HG02798 (cell line): ENCODE measurements at regions not wholly inside any gene's neighbourhood (a gene's known extent, or its start where the extent isn't known, plus 50 kb on each side); places are given as distances from the start of the nearest gene placed in this dataset.

Source experiments
- ATAC-seq: cut with Tn5 transposase; IDR thresholded peaks from one replicate; pipeline ENCODE4 v1.9.1; 2021; ENCODE audit warnings: mild to moderate bottlenecking; ENCODE audit not compliant: unreplicated experiment, poor library complexity

- no peak for ATAC-seq
Measured at GRCh38 chr13:21757763-21758162, 86.9 kb downstream of the FGF9 start.

DNA sequence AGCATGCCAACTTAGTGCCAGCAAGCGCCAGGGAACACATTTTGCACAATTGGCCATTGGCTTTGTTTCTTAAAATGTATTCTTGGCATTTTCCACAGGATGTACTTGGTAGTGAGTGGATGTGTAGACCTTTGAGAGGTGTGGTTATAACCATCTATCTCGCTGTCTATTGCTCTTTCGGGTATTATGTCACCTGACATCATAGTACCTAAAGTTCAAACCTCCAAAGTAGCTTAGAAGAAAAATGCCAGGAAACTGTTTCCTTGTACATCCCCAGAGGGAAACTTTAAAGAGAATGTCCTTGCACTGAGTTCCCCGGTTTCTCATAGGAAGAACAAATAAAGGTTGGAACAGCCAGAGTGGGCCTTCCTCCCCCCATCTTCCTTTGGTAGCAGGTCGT lies 87.6 kb downstream of the FGF9 start:
- no peak for ATAC-seq

DNA sequence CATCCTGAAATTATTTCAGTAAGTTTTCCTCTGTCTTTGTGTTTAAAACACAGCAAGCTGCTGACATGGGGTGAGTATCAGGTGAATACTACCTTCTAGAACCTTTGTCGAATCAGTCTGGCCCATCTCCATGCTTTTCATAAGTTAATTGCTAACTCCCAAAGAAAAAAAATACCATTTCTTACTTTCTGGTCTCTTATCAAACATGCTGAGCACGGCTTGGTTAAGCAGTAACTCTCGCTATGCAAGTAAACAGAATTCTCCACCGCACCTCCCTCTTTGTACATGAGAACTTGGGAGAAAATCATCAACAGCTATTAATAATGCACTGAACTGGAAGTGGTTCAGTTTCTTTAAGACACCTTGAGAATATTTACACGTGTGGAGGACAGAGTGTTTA lies 88.6 kb downstream of the FGF9 start:
- ATAC-seq: no peak

DNA sequence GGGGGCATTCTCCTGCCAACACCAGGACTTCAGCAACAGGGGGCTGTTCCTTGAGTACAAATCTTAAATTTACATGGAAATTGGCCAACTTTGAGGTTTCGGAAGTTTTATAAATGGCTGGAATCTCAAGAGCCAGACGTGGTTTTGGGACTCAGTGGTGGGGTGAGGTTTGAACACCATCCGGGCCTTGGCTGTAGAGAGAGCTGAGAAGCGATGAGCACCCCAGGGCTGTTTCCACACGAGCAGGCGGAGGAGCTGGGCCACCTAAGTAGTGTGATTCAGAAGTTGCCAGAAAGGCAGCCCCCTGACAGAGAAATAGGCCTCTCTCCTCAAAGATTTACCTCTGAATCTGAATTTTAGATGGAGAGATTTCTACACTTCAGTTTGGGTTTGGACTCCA lies 89.0 kb downstream of the FGF9 start:
- ATAC-seq: no peak

GRCh38 chr13:21761770-21762169 lies 90.9 kb downstream of the FGF9 start:
- no peak for ATAC-seq

DNA sequence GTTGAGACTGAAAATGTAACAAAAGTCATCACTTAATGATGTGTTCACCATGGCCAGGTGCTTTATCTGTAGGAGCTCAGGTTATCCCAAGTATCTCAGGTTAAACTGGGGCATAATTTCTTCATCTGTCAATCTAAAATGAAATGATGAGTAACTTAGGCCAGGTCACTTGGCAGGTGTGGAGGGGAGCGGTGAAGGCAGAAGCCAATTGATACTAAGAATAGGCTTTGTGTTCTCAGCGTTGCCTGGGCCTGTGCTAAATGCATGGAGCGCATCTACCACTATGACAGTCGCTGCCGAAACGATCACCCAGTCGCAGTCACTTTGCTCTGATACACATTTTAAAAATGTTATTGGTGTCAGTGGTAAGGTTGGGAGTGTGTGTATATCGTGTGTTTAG lies 91.6 kb downstream of the FGF9 start:
- ATAC-seq: no peak

DNA sequence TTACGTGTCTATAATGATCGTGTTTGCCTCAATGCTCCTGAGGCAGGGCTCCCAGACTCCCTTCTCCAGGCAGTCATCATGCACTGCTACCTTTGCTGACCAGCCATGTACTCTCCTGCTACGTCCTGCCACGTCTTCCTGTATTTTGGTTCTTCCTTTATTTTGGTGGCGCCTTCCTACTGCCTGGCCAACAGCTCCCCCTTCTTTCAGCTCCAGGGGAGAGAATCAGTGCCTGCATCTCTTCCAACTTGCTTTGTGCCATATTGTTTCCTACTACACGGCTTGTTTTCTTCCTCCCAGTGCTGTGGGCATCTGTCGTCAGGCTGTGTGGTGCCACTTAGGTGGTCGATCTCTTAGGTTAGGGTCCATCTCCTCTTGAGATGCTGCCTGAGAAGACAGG lies 96.2 kb downstream of the FGF9 start:
- no peak for ATAC-seq

GRCh38 chr13:21771075-21771474 lies 100.2 kb downstream of the FGF9 start:
- ATAC-seq: no peak

DNA sequence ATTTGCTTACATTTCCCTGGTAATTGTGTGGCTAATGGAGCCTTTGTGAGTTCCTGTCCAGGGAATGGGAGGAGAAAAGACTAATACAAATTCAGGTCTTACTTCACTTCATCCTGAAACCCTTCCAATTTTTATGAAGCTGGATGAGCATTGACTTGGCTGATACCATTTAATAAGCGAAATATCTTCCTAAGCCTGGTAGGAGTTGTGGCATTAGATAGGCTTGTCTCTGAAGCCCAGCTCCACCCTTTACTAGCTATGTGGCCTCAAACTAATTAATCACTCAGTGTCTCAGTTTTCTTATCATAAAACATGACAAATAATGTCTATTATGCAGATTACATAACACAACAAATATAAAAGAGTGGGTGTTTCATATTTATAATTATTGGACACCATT lies 106.3 kb downstream of the FGF9 start:
- ATAC-seq: no peak

GRCh38 chr13:21777813-21778212 lies 106.9 kb downstream of the FGF9 start:
- ATAC-seq: no peak

- no peak for ATAC-seq
Measured at GRCh38 chr13:21782736-21783135, 111.9 kb downstream of the FGF9 start.

- no peak for ATAC-seq
Measured at GRCh38 chr13:21785990-21786389, 115.1 kb downstream of the FGF9 start.

DNA sequence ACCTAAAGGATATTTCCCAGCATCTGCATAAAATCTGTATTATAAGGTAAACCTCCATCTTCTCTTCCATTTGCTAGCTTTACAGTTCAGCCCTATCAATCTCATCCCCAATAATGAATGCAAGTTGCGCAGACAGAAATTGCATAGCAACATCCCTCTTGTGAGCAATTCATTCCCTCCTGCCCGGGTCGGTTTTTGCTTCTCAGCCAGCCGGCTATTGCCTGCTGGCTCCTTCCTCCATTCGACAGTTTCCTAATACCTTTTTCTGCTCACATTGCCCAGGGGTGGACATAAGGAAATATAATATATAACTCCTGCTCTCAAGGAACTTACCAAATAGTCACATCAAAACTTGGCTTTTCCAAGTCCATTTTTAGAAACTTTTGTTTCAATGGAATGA lies 125.2 kb downstream of the FGF9 start:
- ATAC-seq: no peak

DNA sequence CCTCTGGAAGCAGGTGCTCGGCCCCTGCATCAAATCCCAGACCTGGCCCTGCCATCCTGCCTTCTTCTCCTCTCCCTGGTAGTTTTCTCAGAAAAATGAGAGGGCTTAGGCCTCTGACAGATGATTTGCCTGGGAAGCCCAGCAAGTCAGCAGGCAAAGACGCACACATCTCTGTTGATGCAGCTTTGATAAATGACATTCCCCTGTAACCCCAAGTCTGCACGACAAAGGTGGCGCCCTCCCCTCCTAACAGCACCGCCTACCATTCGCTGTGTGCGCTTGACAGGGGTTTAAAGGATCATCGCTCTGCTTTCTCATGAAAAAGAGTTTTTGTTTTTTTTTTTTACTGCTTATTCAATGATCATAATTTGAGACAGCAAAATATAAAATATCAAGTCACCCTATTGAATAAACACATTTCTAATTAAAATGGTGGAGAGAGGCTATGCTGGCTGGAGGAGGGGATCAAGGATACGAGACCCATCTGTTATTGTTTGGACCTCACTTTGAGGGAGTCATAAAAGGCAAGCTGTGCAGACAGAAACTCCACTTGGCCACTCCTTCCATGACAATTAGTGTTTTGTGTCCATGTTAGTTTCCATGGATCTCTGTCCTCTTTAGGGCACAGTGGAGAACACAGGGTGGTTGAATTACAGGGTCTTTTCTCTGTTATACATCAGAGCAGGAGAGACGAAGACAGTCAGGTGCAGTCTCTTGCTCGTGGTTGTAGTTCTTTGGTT lies 126.1 kb downstream of the FGF9 start:
- ATAC-seq: no peak

DNA sequence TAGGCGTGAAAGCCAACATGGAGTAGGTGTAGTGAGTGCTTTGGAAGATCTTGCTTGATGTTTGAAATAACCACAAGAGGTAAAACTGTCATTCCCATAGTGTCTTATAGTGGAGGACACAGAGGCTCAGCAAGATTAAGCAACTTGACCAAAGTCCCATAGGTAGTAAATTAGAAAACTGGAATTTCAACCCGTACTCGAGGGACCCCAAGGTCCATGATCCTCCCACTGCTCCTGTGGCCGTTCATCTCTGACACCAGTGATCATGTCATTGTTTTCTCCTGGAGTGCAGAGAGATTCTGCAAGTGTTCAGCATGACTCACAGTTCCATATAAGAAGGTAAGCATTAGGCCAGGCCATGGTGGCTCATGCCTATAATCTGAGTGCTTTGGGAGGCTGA lies 126.9 kb downstream of the FGF9 start:
- no peak for ATAC-seq

GRCh38 chr13:21798181-21798580 lies 127.3 kb downstream of the FGF9 start:
- ATAC-seq: no peak

DNA sequence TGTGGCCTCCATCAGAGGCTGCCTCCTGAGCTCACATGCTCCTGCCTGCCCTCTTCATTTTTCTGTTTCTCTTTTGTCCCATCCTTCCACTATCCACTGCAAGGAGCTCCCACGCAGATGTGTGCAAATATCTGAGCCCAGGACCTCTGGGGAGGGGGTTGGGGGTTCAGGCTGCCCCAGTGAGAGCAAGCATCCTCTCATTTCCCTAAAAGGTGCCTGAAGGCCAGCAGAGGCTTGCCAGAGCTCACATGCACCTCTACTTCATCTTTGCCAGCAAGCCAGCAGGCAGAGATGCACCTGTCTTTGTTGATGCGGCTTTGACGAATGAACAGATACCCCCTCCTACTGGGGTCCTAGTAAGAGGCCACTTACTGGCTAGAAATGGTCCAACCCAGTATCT lies 128.8 kb downstream of the FGF9 start:
- ATAC-seq: no peak

DNA sequence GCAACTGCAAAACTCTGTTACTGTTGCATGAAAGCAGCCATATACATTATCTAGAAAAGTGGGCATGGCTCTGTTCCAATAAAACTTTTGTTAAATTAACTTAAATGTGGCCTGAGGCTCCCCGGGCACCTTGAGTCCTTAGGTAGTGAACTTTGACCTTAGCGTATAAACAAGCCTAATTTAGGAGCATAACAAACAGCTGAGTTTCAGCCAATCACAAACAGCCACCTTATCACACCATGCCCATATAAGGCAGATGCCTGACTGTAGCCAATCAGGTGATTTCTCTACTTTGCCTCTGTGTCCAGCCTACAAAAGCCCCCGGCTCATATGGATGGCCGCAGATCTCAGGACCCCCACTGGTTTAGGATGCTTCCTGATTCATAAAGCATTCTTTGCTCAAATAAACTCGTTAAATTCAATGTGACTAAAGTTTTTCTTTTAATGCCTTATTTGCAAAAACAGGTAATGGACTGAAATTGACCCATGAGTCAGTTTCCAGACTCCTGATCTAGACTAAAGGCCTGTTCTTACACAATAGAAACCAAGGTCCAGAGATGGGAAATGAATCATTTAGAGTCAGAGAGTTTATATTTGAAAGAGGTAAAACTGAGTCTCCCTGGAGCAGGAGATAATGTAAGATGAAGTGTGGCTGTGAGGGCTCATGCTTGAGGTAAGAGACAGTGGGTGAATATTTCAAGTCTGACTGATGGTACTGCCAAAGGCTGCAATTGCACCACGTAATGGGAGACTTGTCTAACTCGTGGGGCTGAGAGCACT lies 130.2 kb downstream of the FGF9 start:
- ATAC-seq: no peak

DNA sequence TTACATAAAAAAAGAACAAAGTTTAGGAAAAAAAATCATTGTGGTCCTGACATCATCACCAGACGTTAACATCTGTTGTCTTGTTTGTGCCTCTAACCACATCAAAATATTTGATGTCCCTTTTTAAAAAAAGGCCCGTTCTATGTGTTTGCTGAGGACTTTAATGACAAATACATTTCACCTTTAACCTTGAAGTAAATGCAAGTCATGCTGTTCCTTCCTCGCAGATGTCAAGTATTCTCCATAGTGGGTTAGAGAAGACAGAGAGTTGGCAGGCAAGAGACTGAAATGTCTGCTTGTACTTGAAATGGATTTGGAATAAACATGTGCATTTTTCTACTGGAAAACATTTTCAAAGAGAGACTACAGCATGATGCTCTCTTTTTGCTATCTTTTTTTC lies 134.9 kb downstream of the FGF9 start:
- ATAC-seq: no peak

DNA sequence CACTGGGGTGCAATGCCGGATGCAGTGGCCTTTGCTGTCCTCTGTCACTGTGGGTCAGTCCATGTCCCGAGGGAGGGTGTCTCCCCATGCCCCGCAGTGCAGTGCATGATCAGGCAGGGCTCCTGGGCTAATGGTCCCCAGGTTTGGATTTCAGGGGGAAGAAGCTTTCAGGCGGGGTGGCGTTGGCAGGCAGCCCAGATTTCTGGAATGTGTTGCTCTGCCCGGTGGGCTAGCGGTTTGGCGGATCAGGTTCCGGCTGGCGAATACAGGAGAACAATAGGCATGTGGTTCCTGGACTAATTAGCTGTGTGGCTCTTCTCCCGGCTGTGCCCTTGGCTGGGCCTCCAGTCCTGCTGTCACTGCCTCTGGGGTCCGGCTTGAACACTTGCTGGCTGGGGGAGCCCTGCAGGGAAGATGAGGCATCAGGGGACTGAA lies 141.3 kb downstream of the FGF9 start:
- ATAC-seq: no peak

DNA sequence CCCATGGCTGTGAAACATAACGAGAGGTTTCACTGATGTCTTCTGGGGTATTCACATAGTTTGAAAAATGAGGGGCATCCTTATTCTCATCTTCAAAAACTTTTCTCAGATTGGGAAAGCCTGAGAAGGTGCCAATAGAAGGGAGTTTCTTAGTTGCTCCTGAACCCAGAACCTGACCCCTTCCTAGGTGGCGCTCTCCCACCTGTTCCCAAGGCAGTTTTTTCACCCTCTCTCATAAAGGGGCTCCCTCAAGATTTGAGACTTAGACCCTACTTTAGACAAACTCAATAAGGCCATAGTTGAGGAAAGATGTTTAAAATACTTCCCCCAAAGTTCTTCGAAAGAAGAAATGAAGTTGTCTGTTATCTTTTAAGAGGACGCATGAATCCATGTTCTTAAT lies 142.2 kb downstream of the FGF9 start:
- no peak for ATAC-seq

- ATAC-seq: no peak
Measured at GRCh38 chr13:21813844-21814243, 143.0 kb downstream of the FGF9 start.
